GM21529 (cell line): ENCODE measurements at regions not wholly inside any gene's neighbourhood (a gene's known extent, or its start where the extent isn't known, plus 50 kb on each side); places are given as distances from the start of the nearest gene placed in this dataset.

Source experiments
- ATAC-seq: cut with Tn5 transposase; IDR thresholded peaks from one replicate; pipeline ENCODE4 v1.9.1; 2021; ENCODE audit not compliant: unreplicated experiment

GRCh38 chr1:99566290-99567021 lies 79.5 kb upstream of the PALMD start:
- ATAC-seq = no peak

- no peak for ATAC-seq
Observed at GRCh38 chr1:99570486-99571089, 75.3 kb upstream of the PALMD start.

GRCh38 chr1:99571092-99571734 lies 74.7 kb upstream of the PALMD start:
- no peak for ATAC-seq

- no peak for ATAC-seq
Observed at GRCh38 chr1:99573431-99574217, 72.3 kb upstream of the PALMD start.

GRCh38 chr1:99577313-99577712 lies 68.6 kb upstream of the PALMD start:
- no peak for ATAC-seq

GRCh38 chr1:99579691-99580172 lies 66.2 kb upstream of the PALMD start:
- ATAC-seq = no peak

- no peak for ATAC-seq
Observed at GRCh38 chr1:99580451-99580850, 65.5 kb upstream of the PALMD start.

GRCh38 chr1:99587008-99587407 lies 58.9 kb upstream of the PALMD start:
- ATAC-seq = no peak

GRCh38 chr1:99589186-99589636 lies 56.7 kb upstream of the PALMD start:
- ATAC-seq = no peak

GRCh38 chr1:99590578-99591209 lies 55.2 kb upstream of the PALMD start:
- no peak for ATAC-seq

- ATAC-seq = no peak
Observed at GRCh38 chr1:99591886-99592285, 54.0 kb upstream of the PALMD start.

GRCh38 chr1:99594205-99594604 lies 51.7 kb upstream of the PALMD start:
- ATAC-seq = no peak

- ATAC-seq = no peak
Observed at GRCh38 chr1:99595041-99595440, 50.9 kb upstream of the PALMD start.

GRCh38 chr1:99595441-99595840 lies 50.5 kb upstream of the PALMD start:
- no peak for ATAC-seq
